Astrocyte (in vitro differentiated cells and primary cell): ENCODE measurements at regions not wholly inside any gene's neighbourhood (a gene's known extent, or its start where the extent isn't known, plus 50 kb on each side); places are given as distances from the start of the nearest gene placed in this dataset.
A peak's percentile ranks its signal among the peaks of the same experiment; 100 is the strongest.

Source experiments
- DNase-seq: peaks from one replicate; pipeline ENCODE4 v3.0.0-alpha.2; 2010; ENCODE audit warnings: low read depth
- FAIRE-seq: peaks from 2 replicates; lab custom pipeline; 2011; peaks lifted over from hg19 to GRCh38; lab: Jason Lieb, UNC
- H2AFZ ChIP-seq: 2 replicates; pipeline ENCODE4 v1.6.0; 2012; ENCODE audit warnings: low read depth, low read length, inconsistent platforms
- H3K27ac ChIP-seq: 2 replicates; pipeline ENCODE4 v1.5.1; 2011; ENCODE audit warnings: low read depth, low read length, inconsistent platforms
- H3K27me3 ChIP-seq: 2 replicates; pipeline ENCODE4 v1.6.0; 2011; ENCODE audit warnings: low read length, inconsistent platforms; ENCODE audit not compliant: insufficient read depth
- H3K36me3 ChIP-seq: 2 replicates; pipeline ENCODE4 v1.5.1; 2011; ENCODE audit warnings: low read length, inconsistent platforms; ENCODE audit not compliant: insufficient read depth
- H3K4me1 ChIP-seq: 2 replicates; pipeline ENCODE4 v1.5.1; 2011; ENCODE audit warnings: low read length, inconsistent platforms; ENCODE audit not compliant: insufficient read depth
- H3K4me2 ChIP-seq: 2 replicates; pipeline ENCODE4 v1.6.0; 2012; ENCODE audit warnings: low read length, inconsistent platforms
- H3K4me3 ChIP-seq: 2 replicates; pipeline ENCODE4 v1.5.1; 2011; ENCODE audit warnings: low read depth, mild to moderate bottlenecking, low read length, inconsistent platforms; ENCODE audit not compliant: insufficient read depth
- H3K79me2 ChIP-seq: 2 replicates; pipeline ENCODE4 v1.6.0; 2012; ENCODE audit warnings: mild to moderate bottlenecking, low read length, inconsistent platforms; ENCODE audit not compliant: insufficient read depth
- H3K9ac ChIP-seq: 2 replicates; pipeline ENCODE4 v1.6.0; 2012; ENCODE audit warnings: mild to moderate bottlenecking, low read length, inconsistent platforms
- H3K9me3 ChIP-seq: 2 replicates; pipeline ENCODE4 v1.5.1; 2012; ENCODE audit warnings: low read depth, mild to moderate bottlenecking, low read length, inconsistent platforms; ENCODE audit not compliant: insufficient read depth
- H4K20me1 ChIP-seq: 2 replicates; pipeline ENCODE4 v1.6.0; 2012; ENCODE audit warnings: low read length, inconsistent platforms; ENCODE audit not compliant: insufficient read depth
- H3K27ac Mint-ChIP-seq: one replicate; pipeline ENCODE4 v1.8.0; 2021; ENCODE audit warnings: mild to moderate bottlenecking, mixed read lengths; ENCODE audit not compliant: unreplicated experiment
- H3K27me3 Mint-ChIP-seq: one replicate; pipeline ENCODE4 v1.8.0; 2021; ENCODE audit warnings: low read depth, mixed read lengths; ENCODE audit not compliant: unreplicated experiment
- H3K36me3 Mint-ChIP-seq: one replicate; pipeline ENCODE4 v1.8.0; 2021; ENCODE audit warnings: low read depth, mixed read lengths; ENCODE audit not compliant: unreplicated experiment
- H3K4me1 Mint-ChIP-seq: one replicate; pipeline ENCODE4 v1.8.0; 2021; ENCODE audit warnings: low read depth, mixed read lengths; ENCODE audit not compliant: unreplicated experiment
- H3K4me3 Mint-ChIP-seq: one replicate; pipeline ENCODE4 v1.8.0; 2021; ENCODE audit warnings: mild to moderate bottlenecking, moderate library complexity, mixed read lengths; ENCODE audit not compliant: unreplicated experiment
- H3K9me3 Mint-ChIP-seq: one replicate; pipeline ENCODE4 v1.8.0; 2021; ENCODE audit warnings: mild to moderate bottlenecking, mixed read lengths; ENCODE audit not compliant: unreplicated experiment
- CTCF ChIP-seq: IDR thresholded peaks from 2 replicates; pipeline ENCODE4 v1.5.1; 2011; ENCODE audit warnings: low read depth, mild to moderate bottlenecking, inconsistent platforms, low read length, moderate library complexity; ENCODE audit not compliant: insufficient read depth
- EZH2 ChIP-seq: IDR thresholded peaks from 2 replicates; pipeline ENCODE4 v1.6.1; 2012; ENCODE audit warnings: mild to moderate bottlenecking, low read length, inconsistent platforms; ENCODE audit not compliant: insufficient read depth

DNA sequence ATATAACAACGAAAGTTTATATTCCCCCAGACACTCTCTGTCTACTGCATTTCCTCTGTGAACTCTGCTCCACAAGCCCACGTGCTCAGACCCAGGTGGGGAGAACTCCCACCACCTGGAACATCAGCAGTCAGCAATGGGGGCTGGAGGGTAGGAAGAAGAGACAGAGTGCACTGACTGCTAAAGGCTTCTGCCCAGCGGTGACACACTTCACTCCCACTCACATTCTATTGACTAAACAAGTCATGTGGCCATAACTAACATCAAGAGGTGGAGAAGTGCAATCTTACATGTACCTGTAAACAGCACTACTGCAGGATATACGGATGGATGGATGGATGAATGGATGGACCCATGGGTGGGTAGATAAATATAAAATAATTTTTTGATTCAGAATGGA lies 122.2 kb downstream of the MPP7 start:
- Histone ChIP-seq H4K20me1 (no peaks in the 10 kb centered on the region), H3K27me3 (no peaks in the 10 kb centered on the region), H3K4me2 (no peak overlapping the region), H3K36me3 (no peaks in the 10 kb centered on the region), H3K4me1 (no peaks in the 10 kb centered on the region), H3K9me3 (no peaks in the 10 kb centered on the region), H3K4me3 (no peak overlapping the region), H2AFZ (no peak overlapping the region), H3K79me2 (no peaks in the 10 kb centered on the region), H3K27ac (no peak overlapping the region), H3K9ac (no peak overlapping the region)
- no peaks in the 10 kb centered on the region for H3K36me3 Mint-ChIP-seq
- no peak overlapping the region for H3K4me3 Mint-ChIP-seq
- H3K4me1 Mint-ChIP-seq: peaks cover 28% of the 10 kb centered on the region
- H3K9me3 Mint-ChIP-seq: no peaks in the 10 kb centered on the region
- FAIRE-seq: no peak
- DNase-seq: no peak
- no peaks in the 10 kb centered on the region for H3K27me3 Mint-ChIP-seq
- no peak for TF ChIP-seq EZH2
- no peak for TF ChIP-seq CTCF
- H3K27ac Mint-ChIP-seq: no peak overlapping the region

GRCh38 chr10:28179743-28180099 lies 123.1 kb downstream of the MPP7 start:
- no peak overlapping the region for H3K27ac ChIP-seq
- H3K9me3 ChIP-seq: no peaks in the 10 kb centered on the region
- DNase-seq (no peak), FAIRE-seq (no peak)
- H3K79me2 ChIP-seq: no peaks in the 10 kb centered on the region
- H3K4me3 ChIP-seq: no peak overlapping the region
- TF ChIP-seq CTCF (no peak), EZH2 (no peak)
- Mint-ChIP-seq H3K4me3 (no peak overlapping the region), H3K4me1 (peaks cover 28% of the 10 kb centered on the region), H3K27me3 (no peaks in the 10 kb centered on the region), H3K36me3 (no peaks in the 10 kb centered on the region), H3K27ac (no peak overlapping the region), H3K9me3 (no peaks in the 10 kb centered on the region)
- no peaks in the 10 kb centered on the region for H4K20me1 ChIP-seq
- H3K4me1 ChIP-seq: no peaks in the 10 kb centered on the region
- no peaks in the 10 kb centered on the region for H3K27me3 ChIP-seq
- H3K36me3 ChIP-seq: no peaks in the 10 kb centered on the region
- no peak overlapping the region for H2AFZ ChIP-seq
- no peak overlapping the region for H3K4me2 ChIP-seq
- no peak overlapping the region for H3K9ac ChIP-seq

- Mint-ChIP-seq H3K9me3 (no peaks in the 10 kb centered on the region), H3K4me1 (peaks cover 28% of the 10 kb centered on the region), H3K27ac (no peak overlapping the region), H3K4me3 (no peak overlapping the region), H3K36me3 (no peaks in the 10 kb centered on the region), H3K27me3 (no peaks in the 10 kb centered on the region)
- H3K9ac ChIP-seq: no peak overlapping the region
- H3K27me3 ChIP-seq: no peaks in the 10 kb centered on the region
- TF ChIP-seq EZH2 (no peak), CTCF (peak; percentile 79)
- H3K79me2 ChIP-seq: no peaks in the 10 kb centered on the region
- no peaks in the 10 kb centered on the region for H3K36me3 ChIP-seq
- H3K4me2 ChIP-seq: no peak overlapping the region
- no peaks in the 10 kb centered on the region for H4K20me1 ChIP-seq
- DNase-seq (peak; percentile 42), FAIRE-seq (no peak)
- H3K4me3 ChIP-seq: no peak overlapping the region
- no peak overlapping the region for H3K27ac ChIP-seq
- H3K4me1 ChIP-seq: no peaks in the 10 kb centered on the region
- no peak overlapping the region for H2AFZ ChIP-seq
- no peaks in the 10 kb centered on the region for H3K9me3 ChIP-seq
Measured at GRCh38 chr10:28179006-28179742, 123.7 kb downstream of the MPP7 start.
